CD4-positive, alpha-beta T cell treated with Interferon gamma for 1 hour (primary cell): ENCODE measurements at regions not wholly inside any gene's neighbourhood (a gene's known extent, or its start where the extent isn't known, plus 50 kb on each side); places are given as distances from the start of the nearest gene placed in this dataset.
"Not testable (repeated sequence)": the region's sequence is repeated elsewhere in the genome, so short reads cannot be mapped to it uniquely, and the experiment has no call there.

Experiments
- DNase-seq: peaks from one replicate; pipeline ENCODE4 v3.0.0-alpha.2; 2020

GRCh38 chr19:29006057-29006735 lies 206.8 kb downstream of the UQCRFS1 start:
- DNase-seq: no peak

GRCh38 chr19:29004796-29005195 lies 208.2 kb downstream of the UQCRFS1 start:
- no peak for DNase-seq

GRCh38 chr19:29003641-29004409 lies 209.1 kb downstream of the UQCRFS1 start:
- DNase-seq: no peak

- DNase-seq: no peak
Observed at GRCh38 chr19:29002336-29002735, 210.6 kb downstream of the UQCRFS1 start.

- DNase-seq: no peak
Observed at GRCh38 chr19:29001597-29002245, 211.2 kb downstream of the UQCRFS1 start.

GRCh38 chr19:29001141-29001581 lies 211.8 kb downstream of the UQCRFS1 start:
- no peak for DNase-seq

GRCh38 chr19:28999724-29000433 lies 213.1 kb downstream of the UQCRFS1 start:
- no peak for DNase-seq

- no peak for DNase-seq
Observed at GRCh38 chr19:28998974-28999373, 214.0 kb downstream of the UQCRFS1 start.

- not testable (repeated sequence) for DNase-seq
Observed at GRCh38 chr19:28997866-28998265, 215.1 kb downstream of the UQCRFS1 start.

GRCh38 chr19:28990522-28990921 lies 222.4 kb downstream of the UQCRFS1 start:
- no peak for DNase-seq

GRCh38 chr19:28989739-28990138 lies 223.2 kb downstream of the UQCRFS1 start:
- no peak for DNase-seq

- no peak for DNase-seq
Observed at GRCh38 chr19:28988066-28988465, 224.9 kb downstream of the UQCRFS1 start.

GRCh38 chr19:28987177-28987576 lies 225.8 kb downstream of the UQCRFS1 start:
- DNase-seq: no peak

- no peak for DNase-seq
Observed at GRCh38 chr19:28985201-28985600, 227.8 kb downstream of the UQCRFS1 start.

- DNase-seq: no peak
Observed at GRCh38 chr19:28984315-28984714, 228.6 kb downstream of the UQCRFS1 start.

- no peak for DNase-seq
Observed at GRCh38 chr19:28983430-28983829, 229.5 kb downstream of the UQCRFS1 start.

- DNase-seq: no peak
Observed at GRCh38 chr19:28981994-28982393, 231.0 kb downstream of the UQCRFS1 start.

GRCh38 chr19:28981518-28981917 lies 231.4 kb downstream of the UQCRFS1 start:
- DNase-seq: no peak

GRCh38 chr19:28980236-28980868 lies 232.6 kb downstream of the UQCRFS1 start:
- DNase-seq: no peak

GRCh38 chr19:28977826-28978225 lies 235.1 kb downstream of the UQCRFS1 start:
- no peak for DNase-seq

GRCh38 chr19:28972058-28972852 lies 240.7 kb downstream of the UQCRFS1 start:
- DNase-seq: no peak

- no peak for DNase-seq
Observed at GRCh38 chr19:28971513-28971912, 241.4 kb downstream of the UQCRFS1 start.
